AG04450 (cell line): ENCODE measurements at regions not wholly inside any gene's neighbourhood (a gene's known extent, or its start where the extent isn't known, plus 50 kb on each side); places are given as distances from the start of the nearest gene placed in this dataset.
A peak's percentile ranks its signal among the peaks of the same experiment; 100 is the strongest.

Experiments
- CTCF ChIA-PET: fragments of 300-600, 350-600 bp; formaldehyde crosslinking; extraction: SDS; loops from one replicate; lab custom pipeline; 2022; ENCODE audit warnings: antibody characterized with exemption, inconsistent platforms; lab: Charles Lee
- POLR2A ChIA-PET: fragments of 350-600 bp; formaldehyde crosslinking; extraction: SDS; loops from one replicate; lab custom pipeline; 2021; ENCODE audit warnings: antibody characterized with exemption, inconsistent platforms; lab: Yijun Ruan, JAX
- DNase-seq: peaks from one replicate; pipeline ENCODE4 v3.0.0-alpha.2; 2011; ENCODE audit warnings: low read depth, low spot score
- H3K27ac ChIP-seq: one replicate; pipeline ENCODE4 v1.5.1; 2012; ENCODE audit warnings: low read depth, low read length, control low read depth
- H3K27me3 ChIP-seq: one replicate; pipeline ENCODE4 v1.6.0; 2012; ENCODE audit warnings: low read length; ENCODE audit not compliant: control insufficient read depth, insufficient read depth
- H3K4me3 ChIP-seq: 2 replicates; pipeline ENCODE4 v1.5.1; 2011; ENCODE audit warnings: mild to moderate bottlenecking, low read depth, low read length, control low read depth
- H3K9me3 ChIP-seq: 2 replicates; pipeline ENCODE4 v1.5.1; 2012; ENCODE audit warnings: low read length; ENCODE audit not compliant: control insufficient read depth, insufficient read depth
- CTCF ChIP-seq: IDR thresholded peaks from 2 replicates; pipeline ENCODE4 v1.5.1; 2011; ENCODE audit warnings: low read depth, low read length, control low read depth, inconsistent platforms

- POLR2A ChIA-PET: no interaction called here
- Histone ChIP-seq H3K4me3 (no peak overlapping the region), H3K27me3 (peaks cover 11% of the 10 kb centered on the region), H3K9me3 (no peaks in the 10 kb centered on the region), H3K27ac (no peak overlapping the region)
- TF ChIP-seq CTCF: no peak
- no peak for DNase-seq
- CTCF ChIA-PET: no interaction called here
These were observed 232.7 kb downstream of the TEX36 start for GRCh38 chr10:125450218-125450617.

- no peaks in the 10 kb centered on the region for H3K9me3 ChIP-seq
- no peak for DNase-seq
- no peak overlapping the region for H3K4me3 ChIP-seq
- H3K27me3 ChIP-seq: peaks cover 11% of the 10 kb centered on the region
- ChIA-PET CTCF (no interaction called here), POLR2A (no interaction called here)
- H3K27ac ChIP-seq: no peak overlapping the region
- no peak for TF ChIP-seq CTCF
These were observed 233.4 kb downstream of the TEX36 start for GRCh38 chr10:125449571-125449970.

GRCh38 chr10:125448596-125448995 lies 234.4 kb downstream of the TEX36 start:
- Histone ChIP-seq H3K4me3 (no peak overlapping the region), H3K27ac (no peak overlapping the region), H3K27me3 (peaks cover 11% of the 10 kb centered on the region), H3K9me3 (no peaks in the 10 kb centered on the region)
- DNase-seq: no peak
- ChIA-PET POLR2A (no interaction called here), CTCF (interaction anchor here (1.0 kb wide), 1 partner anchor 25 kb away, joined by 3 read pairs; no protein-coding TSS in a partner anchor)
- peak; percentile 50 for TF ChIP-seq CTCF

GRCh38 chr10:125444790-125445189 lies 238.2 kb downstream of the TEX36 start:
- Histone ChIP-seq H3K27me3 (peaks cover 4% of the 10 kb centered on the region), H3K4me3 (no peak overlapping the region), H3K9me3 (no peaks in the 10 kb centered on the region), H3K27ac (no peak overlapping the region)
- DNase-seq: no peak
- CTCF ChIA-PET: interaction anchor here (0.6 kb wide), 1 partner anchor 12 kb away, joined by 5 read pairs; no protein-coding TSS in a partner anchor
- TF ChIP-seq CTCF: no peak
- POLR2A ChIA-PET: no interaction called here

GRCh38 chr10:125442856-125443540 lies 240.0 kb downstream of the TEX36 start:
- Histone ChIP-seq H3K27ac (no peak overlapping the region), H3K27me3 (peaks cover under 1% of the 10 kb centered on the region), H3K9me3 (no peaks in the 10 kb centered on the region), H3K4me3 (no peak overlapping the region)
- CTCF ChIA-PET: interaction anchor here (1.4 kb wide), 1 partner anchor 26 kb away, joined by 3 read pairs; no protein-coding TSS in a partner anchor
- peak; percentile 8 for DNase-seq
- no peak for TF ChIP-seq CTCF
- POLR2A ChIA-PET: no interaction called here
